ENCODE measurements at regions not wholly inside any gene's neighbourhood (a gene's known extent, or its start where the extent isn't known, plus 50 kb on each side); places are given as distances from the start of the nearest gene placed in this dataset.

DNA sequence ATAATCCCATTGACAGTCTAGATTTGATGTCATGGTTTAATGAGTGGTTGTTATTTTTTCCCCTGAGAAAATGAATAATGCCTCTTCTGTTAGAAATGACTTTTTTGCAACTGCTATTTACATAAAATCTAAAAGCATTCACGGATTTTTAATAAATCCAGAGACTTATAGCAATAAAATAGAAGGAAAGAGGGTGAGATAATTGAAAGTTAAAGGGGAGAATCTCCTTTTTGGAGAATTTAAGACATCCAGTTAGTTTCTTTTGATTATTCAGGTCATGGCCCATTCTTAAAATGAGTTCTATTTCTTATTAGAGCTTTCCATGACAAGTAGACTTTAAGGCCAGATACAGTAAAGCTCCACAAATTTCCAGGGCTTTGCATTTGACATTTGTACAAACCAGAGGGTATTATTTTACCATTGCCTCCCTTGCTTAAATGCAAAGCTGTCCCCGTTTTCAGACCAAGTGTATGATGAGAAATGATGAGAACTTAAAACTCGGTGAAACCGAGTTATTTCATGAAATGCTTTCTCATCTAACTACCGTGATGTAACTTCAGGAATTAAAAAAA, 789.0 kb upstream of the SOX9 start (continued):
- TF ChIP-seq, protein P1, sequence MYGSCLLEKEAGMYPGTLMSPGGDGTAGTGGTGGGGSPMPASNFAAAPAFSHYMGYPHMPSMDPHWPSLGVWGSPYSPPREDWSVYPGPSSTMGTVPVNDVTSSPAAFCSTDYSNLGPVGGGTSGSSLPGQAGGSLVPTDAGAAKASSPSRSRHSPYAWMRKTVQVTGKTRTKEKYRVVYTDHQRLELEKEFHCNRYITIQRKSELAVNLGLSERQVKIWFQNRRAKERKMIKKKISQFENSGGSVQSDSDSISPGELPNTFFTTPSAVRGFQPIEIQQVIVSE (CRISPR knock-in tag; IDR thresholded peaks at IDR 0.05; ENCODE audit: borderline replicate concordance), result no peak
- TF ChIP-seq, protein P2, sequence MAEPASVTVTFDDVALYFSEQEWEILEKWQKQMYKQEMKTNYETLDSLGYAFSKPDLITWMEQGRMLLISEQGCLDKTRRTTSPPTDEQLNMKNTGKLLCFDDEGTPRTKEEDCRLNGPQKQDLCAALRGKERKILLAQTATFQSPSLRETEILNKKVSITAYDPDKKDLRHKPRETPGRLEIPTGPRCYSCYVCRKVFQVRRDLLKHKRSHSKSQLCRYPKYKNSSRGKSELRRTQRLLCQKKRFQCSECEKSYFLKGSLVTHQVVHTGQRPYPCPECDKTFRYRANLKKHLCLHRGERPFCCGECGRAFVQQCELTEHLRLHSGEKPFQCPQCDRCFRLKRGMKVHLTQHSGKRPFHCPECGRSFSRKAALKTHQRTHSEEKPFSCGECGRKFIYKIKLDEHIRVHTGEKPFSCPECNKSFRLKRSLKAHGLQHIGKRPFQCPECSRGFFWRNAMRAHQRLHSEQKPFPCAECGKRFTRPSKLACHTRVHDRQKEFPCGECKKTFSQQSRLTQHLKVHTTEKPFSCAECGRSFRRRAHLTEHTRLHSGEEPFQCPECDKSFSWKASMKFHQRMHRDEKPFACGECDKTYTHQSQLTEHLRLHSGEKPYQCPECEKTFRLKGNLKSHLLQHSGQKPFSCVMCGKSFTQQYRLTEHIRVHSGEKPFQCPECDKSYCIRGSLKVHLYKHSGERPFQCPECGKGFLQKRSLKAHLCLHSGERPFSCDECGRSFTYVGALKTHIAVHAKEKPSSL (CRISPR knock-in tag; conservative IDR thresholded peaks at IDR 0.05), result no peak
- TF ChIP-seq AR (CRISPR knock-in tag; IDR thresholded peaks at IDR 0.05) (no peak), RORB (CRISPR knock-in tag; IDR thresholded peaks at IDR 0.05) (no peak), TCF7 (CRISPR knock-in tag; IDR thresholded peaks at IDR 0.05; ENCODE audit: low read depth) (no peak), SMAD4 (CRISPR knock-in tag; IDR thresholded peaks at IDR 0.05) (no peak), NFATC4 (CRISPR knock-in tag; IDR thresholded peaks at IDR 0.05) (no peak), ZNF138 (CRISPR knock-in tag; conservative IDR thresholded peaks at IDR 0.05) (no peak), SP1 (CRISPR knock-in tag; conservative IDR thresholded peaks at IDR 0.05) (no peak)
- TF ChIP-seq, protein P3, sequence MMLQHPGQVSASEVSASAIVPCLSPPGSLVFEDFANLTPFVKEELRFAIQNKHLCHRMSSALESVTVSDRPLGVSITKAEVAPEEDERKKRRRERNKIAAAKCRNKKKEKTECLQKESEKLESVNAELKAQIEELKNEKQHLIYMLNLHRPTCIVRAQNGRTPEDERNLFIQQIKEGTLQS (CRISPR knock-in tag; conservative IDR thresholded peaks at IDR 0.05), result no peak

DNA sequence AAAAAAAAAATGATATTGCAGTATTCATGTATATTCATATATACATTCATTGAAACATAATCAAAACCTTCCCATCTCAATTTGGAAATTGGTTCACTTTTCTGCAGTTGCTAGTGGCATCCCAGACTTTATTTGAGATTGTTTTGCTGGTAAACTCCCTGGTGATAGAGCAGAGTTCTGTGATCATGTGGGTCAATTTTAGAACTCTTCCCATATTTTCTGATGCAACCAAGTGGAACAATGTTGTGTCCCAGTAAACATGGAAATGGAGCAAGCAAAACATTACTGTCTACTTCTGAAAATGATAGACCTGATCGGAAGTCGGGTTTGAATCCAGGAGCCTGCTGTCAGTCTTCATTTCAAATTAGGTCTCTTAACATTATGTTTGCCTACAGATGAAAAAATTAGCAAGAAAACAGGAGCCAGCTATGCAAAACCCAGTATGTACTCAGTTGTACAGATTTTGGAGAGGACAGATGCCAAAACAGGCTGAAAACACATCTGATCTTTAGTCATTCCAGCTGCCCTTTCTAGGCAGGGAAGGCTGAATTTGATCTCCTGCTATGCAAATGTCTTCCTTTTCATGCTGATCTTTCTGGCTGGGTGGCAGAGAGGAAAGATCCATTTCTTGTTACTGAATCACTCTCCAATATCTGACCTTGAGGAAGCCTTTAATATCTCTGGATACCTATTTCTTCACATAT, 786.6 kb upstream of the SOX9 start:
- Mint-ChIP-seq H3K27ac (peak overlapping the region; percentile 58), H3K36me3 (no peaks in the 10 kb centered on the region), H3K9me3 (no peaks in the 10 kb centered on the region), H3K4me3 (no peak overlapping the region), H3K4me1 (peaks cover 27% of the 10 kb centered on the region), H3K27me3 (ENCODE audit: low read depth) (no peaks in the 10 kb centered on the region)
- POLR2A ChIA-PET, result no interaction called here
- DNase-seq (ENCODE audit: low spot score) (no peak), ATAC-seq (peak; percentile 60)
- CTCF ChIA-PET, result no interaction called here
- TF ChIP-seq MYBL2 (CRISPR knock-in tag; IDR thresholded peaks at IDR 0.05) (no peak), MXD4 (CRISPR knock-in tag; IDR thresholded peaks at IDR 0.05; ENCODE audit: borderline replicate concordance) (no peak), KAT7 (CRISPR knock-in tag; IDR thresholded peaks at IDR 0.05; ENCODE audit: borderline replicate concordance) (no peak), ZNF219 (CRISPR knock-in tag; IDR thresholded peaks at IDR 0.05; ENCODE audit: borderline replicate concordance) (no peak), MAX (CRISPR knock-in tag; IDR thresholded peaks at IDR 0.05) (no peak), FOXP4 (CRISPR knock-in tag; IDR thresholded peaks at IDR 0.05) (no peak), ATF2 (CRISPR knock-in tag; IDR thresholded peaks at IDR 0.05; ENCODE audit: borderline replicate concordance, low read depth) (no peak), NR3C1 (CRISPR knock-in tag; conservative IDR thresholded peaks at IDR 0.05; ENCODE audit: low read depth) (no peak), FOXJ3 (CRISPR knock-in tag; IDR thresholded peaks at IDR 0.05; ENCODE audit: borderline replicate concordance) (no peak), OVOL2 (CRISPR knock-in tag; IDR thresholded peaks at IDR 0.05; ENCODE audit: borderline replicate concordance) (no peak), EMX1 (CRISPR knock-in tag; IDR thresholded peaks at IDR 0.05) (no peak)
- TF ChIP-seq, protein P4, sequence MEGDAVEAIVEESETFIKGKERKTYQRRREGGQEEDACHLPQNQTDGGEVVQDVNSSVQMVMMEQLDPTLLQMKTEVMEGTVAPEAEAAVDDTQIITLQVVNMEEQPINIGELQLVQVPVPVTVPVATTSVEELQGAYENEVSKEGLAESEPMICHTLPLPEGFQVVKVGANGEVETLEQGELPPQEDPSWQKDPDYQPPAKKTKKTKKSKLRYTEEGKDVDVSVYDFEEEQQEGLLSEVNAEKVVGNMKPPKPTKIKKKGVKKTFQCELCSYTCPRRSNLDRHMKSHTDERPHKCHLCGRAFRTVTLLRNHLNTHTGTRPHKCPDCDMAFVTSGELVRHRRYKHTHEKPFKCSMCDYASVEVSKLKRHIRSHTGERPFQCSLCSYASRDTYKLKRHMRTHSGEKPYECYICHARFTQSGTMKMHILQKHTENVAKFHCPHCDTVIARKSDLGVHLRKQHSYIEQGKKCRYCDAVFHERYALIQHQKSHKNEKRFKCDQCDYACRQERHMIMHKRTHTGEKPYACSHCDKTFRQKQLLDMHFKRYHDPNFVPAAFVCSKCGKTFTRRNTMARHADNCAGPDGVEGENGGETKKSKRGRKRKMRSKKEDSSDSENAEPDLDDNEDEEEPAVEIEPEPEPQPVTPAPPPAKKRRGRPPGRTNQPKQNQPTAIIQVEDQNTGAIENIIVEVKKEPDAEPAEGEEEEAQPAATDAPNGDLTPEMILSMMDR (IDR thresholded peaks at IDR 0.05), result no peak
- TF ChIP-seq, protein P5, sequence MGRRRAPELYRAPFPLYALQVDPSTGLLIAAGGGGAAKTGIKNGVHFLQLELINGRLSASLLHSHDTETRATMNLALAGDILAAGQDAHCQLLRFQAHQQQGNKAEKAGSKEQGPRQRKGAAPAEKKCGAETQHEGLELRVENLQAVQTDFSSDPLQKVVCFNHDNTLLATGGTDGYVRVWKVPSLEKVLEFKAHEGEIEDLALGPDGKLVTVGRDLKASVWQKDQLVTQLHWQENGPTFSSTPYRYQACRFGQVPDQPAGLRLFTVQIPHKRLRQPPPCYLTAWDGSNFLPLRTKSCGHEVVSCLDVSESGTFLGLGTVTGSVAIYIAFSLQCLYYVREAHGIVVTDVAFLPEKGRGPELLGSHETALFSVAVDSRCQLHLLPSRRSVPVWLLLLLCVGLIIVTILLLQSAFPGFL (CRISPR knock-in tag; IDR thresholded peaks at IDR 0.05; ENCODE audit: borderline replicate concordance), result no peak
